Liver (tissue), 7 donors: ENCODE measurements at regions not wholly inside any gene's neighbourhood (a gene's known extent, or its start where the extent isn't known, plus 50 kb on each side); places are given as distances from the start of the nearest gene placed in this dataset.
A peak's percentile ranks its signal among the peaks of the same experiment; 100 is the strongest.

ENCODE experiments used
- DNase-seq: peaks from one replicate; pipeline ENCODE4 v3.0.0-alpha.2; 2017; ENCODE audit warnings: low spot score
- H3K27ac ChIP-seq, 2 donors: one replicate each; pipeline ENCODE4 v1.7.0; 2013; ENCODE audit warnings: inconsistent platforms in 2 of 2, low read length in 2 of 2, control low read depth in 1 of 2, low read depth in 1 of 2, mild to moderate bottlenecking in 1 of 2
- H3K27me3 ChIP-seq, 4 donors: one replicate each; pipeline versions ENCODE4 v1.6.1 to v1.7.0; 2013; ENCODE audit warnings: low read length in 3 of 4, inconsistent platforms in 1 of 4, mild to moderate bottlenecking in 1 of 4, moderate library complexity in 1 of 4; ENCODE audit not compliant: control insufficient read depth in 4 of 4, insufficient read depth in 4 of 4
- H3K36me3 ChIP-seq, 4 donors: one replicate each; pipeline versions ENCODE4 v1.6.1 to v1.7.0; 2013; ENCODE audit warnings: low read length in 3 of 4, mild to moderate bottlenecking in 3 of 4, low read depth in 1 of 4, moderate library complexity in 1 of 4; ENCODE audit not compliant: control insufficient read depth in 4 of 4, insufficient read depth in 3 of 4
- H3K4me1 ChIP-seq, 4 donors: one replicate each; pipeline versions ENCODE4 v1.6.1 to v1.7.0; 2013; ENCODE audit warnings: low read length in 3 of 4, mild to moderate bottlenecking in 3 of 4, moderate library complexity in 1 of 4; ENCODE audit not compliant: control insufficient read depth in 4 of 4, insufficient read depth in 4 of 4
- H3K4me3 ChIP-seq, 3 donors: one replicate each; pipeline versions ENCODE4 v1.6.1 to v1.7.0; 2013; ENCODE audit warnings: low read length in 3 of 3, control low read depth in 1 of 3, low read depth in 1 of 3, mild to moderate bottlenecking in 1 of 3
- H3K9ac ChIP-seq, 2 donors: one replicate each; pipeline ENCODE4 v1.7.0; 2013; ENCODE audit warnings: low read length in 2 of 2, mild to moderate bottlenecking in 2 of 2, moderate library complexity in 2 of 2, control low read depth in 1 of 2, low read depth in 1 of 2
- H3K9me3 ChIP-seq, 4 donors: one replicate each; pipeline versions ENCODE4 v1.6.1 to v1.7.0; 2013; ENCODE audit warnings: low read length in 3 of 4; ENCODE audit not compliant: control insufficient read depth in 4 of 4
- EGR1 ChIP-seq, 2 donors: IDR thresholded peaks; 2 replicates each; pipeline ENCODE4 v1.6.1; 2016 to 2018; ENCODE audit warnings: antibody characterized with exemption in 2 of 2, low read depth in 2 of 2
- FOXA1 ChIP-seq: IDR thresholded peaks from 2 replicates; pipeline ENCODE4 v1.6.1; 2016; ENCODE audit warnings: antibody characterized with exemption
- FOXA2 ChIP-seq: IDR thresholded peaks from 2 replicates; pipeline ENCODE4 v1.6.1; 2016; ENCODE audit warnings: antibody characterized with exemption
- GABPA ChIP-seq, 2 donors: IDR thresholded peaks in 1 of 2; conservative IDR thresholded peaks in 1 of 2; 2 replicates each; pipeline ENCODE4 v1.6.1; 2016; ENCODE audit warnings: antibody characterized with exemption in 2 of 2, mild to moderate bottlenecking in 1 of 2, moderate library complexity in 1 of 2
- HNF4A ChIP-seq, 2 donors: conservative IDR thresholded peaks; 2 replicates each; pipeline ENCODE4 v1.6.1; 2016; ENCODE audit warnings: antibody characterized with exemption in 2 of 2, mild to moderate bottlenecking in 2 of 2
- JUND ChIP-seq, 2 donors: IDR thresholded peaks; 2 replicates each; pipeline ENCODE4 v1.6.1; 2016; ENCODE audit warnings: antibody characterized with exemption in 2 of 2
- NR2F2 ChIP-seq: IDR thresholded peaks from 2 replicates; pipeline ENCODE4 v1.6.1; 2016; ENCODE audit warnings: antibody characterized with exemption
- RAD21 ChIP-seq, 2 donors: IDR thresholded peaks; 2 replicates each; pipeline ENCODE4 v1.6.1; 2016; ENCODE audit warnings: antibody characterized with exemption in 2 of 2, mild to moderate bottlenecking in 2 of 2
- RXRA ChIP-seq, 2 donors: IDR thresholded peaks; 2 replicates each; pipeline ENCODE4 v1.6.1; 2017 to 2018; ENCODE audit warnings: antibody characterized with exemption in 2 of 2, mild to moderate bottlenecking in 1 of 2
- SP1 ChIP-seq: IDR thresholded peaks from 2 replicates; pipeline ENCODE4 v1.6.1; 2018; ENCODE audit warnings: antibody characterized with exemption, mild to moderate bottlenecking
- TAF1 ChIP-seq: conservative IDR thresholded peaks from 2 replicates; pipeline ENCODE4 v1.6.1; 2016; ENCODE audit warnings: antibody characterized with exemption, mild to moderate bottlenecking
- YY1 ChIP-seq: IDR thresholded peaks from 2 replicates; pipeline ENCODE4 v1.6.1; 2016; ENCODE audit warnings: antibody characterized with exemption, mild to moderate bottlenecking
- WGBS: extraction: QIAGEN DNeasy Blood & Tissue Kit; methylation state at CpG from one replicate; pipeline ENCODE4 v1.1.7; 2013; 5-methylcytosine and 5-hydroxymethylcytosine counted together
- TF ChIP-seq, protein P1 (sequence below): IDR thresholded peaks from 2 replicates; pipeline ENCODE4 v1.6.1; 2016; ENCODE audit warnings: antibody characterized with exemption
- TF ChIP-seq, protein P2 (sequence below): IDR thresholded peaks from 2 replicates; pipeline ENCODE4 v1.6.1; 2016; ENCODE audit warnings: antibody characterized with exemption
- TF ChIP-seq, protein P3 (sequence below): IDR thresholded peaks from 2 replicates; pipeline ENCODE4 v1.6.1; 2016; ENCODE audit warnings: antibody characterized with exemption
- TF ChIP-seq, protein P4 (sequence below): IDR thresholded peaks from 2 replicates; pipeline ENCODE4 v1.6.1; 2016; ENCODE audit warnings: antibody characterized with exemption, mild to moderate bottlenecking
- donor health status: healthy.
- donor health status: healthy.
- donor health status: healthy.
- donor health status: healthy.

DNA sequence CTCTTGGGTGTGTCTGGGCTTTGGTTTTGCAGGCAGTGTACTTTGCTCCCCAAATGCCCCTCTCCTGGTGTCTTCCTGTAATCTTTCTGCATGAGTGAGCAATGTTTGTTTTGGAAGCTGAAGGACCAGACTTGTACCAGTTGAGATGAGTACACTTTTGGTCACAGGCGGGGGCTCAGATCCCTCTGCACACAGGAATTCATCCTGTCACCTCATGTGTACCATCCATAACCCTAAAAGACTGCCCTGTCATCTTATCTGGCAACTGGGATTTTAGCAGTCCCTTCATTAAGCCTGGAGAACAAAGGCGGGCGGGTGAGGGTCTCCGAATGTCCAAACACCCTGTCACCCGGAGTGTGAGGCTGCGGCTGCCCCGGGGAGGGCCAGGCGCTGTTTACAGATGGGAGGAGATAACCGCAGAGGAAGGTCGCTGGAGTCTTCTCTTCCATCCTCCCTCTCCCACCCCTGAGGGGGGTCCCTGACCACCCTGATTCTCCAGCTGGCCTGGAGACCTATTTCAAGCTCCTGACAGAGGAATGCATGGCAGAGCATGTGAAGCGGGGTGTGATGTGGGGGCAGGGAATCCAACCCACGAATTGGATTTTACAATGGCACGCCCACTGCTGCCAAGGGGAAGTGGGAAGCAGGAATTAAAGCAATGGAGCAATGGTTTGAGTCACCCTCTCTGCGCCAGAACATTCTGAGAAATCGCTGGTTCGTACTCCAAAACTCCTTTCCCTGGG is 158.2 kb upstream of the MYCN start (continued):
- TF ChIP-seq RAD21 (IDR thresholded peaks at IDR 0.05) (peak; percentile 27 to 44), JUND (IDR thresholded peaks at IDR 0.05) (peak in 1 of 2 donors; percentile 90), FOXA1 (peak; percentile 68), YY1 (no peak)

DNA sequence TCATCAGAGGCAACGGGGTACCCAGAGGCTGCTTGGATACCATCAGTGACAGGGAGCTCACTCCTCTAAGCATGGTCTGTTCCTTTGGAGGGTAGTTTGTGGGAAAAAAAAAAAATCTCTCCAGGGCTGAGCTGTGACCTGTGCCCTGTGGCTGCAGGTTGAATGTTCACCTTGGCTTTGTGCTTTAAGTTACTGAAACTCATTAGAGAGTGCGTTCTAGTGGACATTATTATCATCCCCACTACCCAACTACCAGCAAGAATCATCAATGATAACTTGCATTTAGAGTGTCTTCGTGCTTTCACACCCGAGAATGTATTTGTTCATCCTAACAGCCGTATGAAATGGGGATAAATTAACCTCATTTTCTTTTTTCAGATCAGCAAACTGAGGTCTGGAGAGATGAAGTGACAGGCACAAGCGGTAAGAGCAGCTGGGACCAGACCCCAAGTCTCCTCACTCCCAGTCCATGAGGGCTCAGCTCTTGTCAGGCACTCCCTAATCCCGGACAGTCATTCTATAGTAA is 157.5 kb upstream of the MYCN start:
- TF ChIP-seq JUND (IDR thresholded peaks at IDR 0.05) (no peak), RXRA (IDR thresholded peaks at IDR 0.05) (no peak), EGR1 (IDR thresholded peaks at IDR 0.05; ENCODE audit: low read depth in 2 of 2) (no peak), SP1 (no peak), HNF4A (conservative IDR thresholded peaks at IDR 0.05) (no peak), GABPA (IDR thresholded peaks at IDR 0.05 in 1 of 2, conservative IDR thresholded peaks at IDR 0.05 in 1 of 2) (no peak), FOXA2 (no peak), TAF1 (no peak), YY1 (no peak), NR2F2 (no peak), RAD21 (IDR thresholded peaks at IDR 0.05) (no peak)
- TF ChIP-seq, protein P1, sequence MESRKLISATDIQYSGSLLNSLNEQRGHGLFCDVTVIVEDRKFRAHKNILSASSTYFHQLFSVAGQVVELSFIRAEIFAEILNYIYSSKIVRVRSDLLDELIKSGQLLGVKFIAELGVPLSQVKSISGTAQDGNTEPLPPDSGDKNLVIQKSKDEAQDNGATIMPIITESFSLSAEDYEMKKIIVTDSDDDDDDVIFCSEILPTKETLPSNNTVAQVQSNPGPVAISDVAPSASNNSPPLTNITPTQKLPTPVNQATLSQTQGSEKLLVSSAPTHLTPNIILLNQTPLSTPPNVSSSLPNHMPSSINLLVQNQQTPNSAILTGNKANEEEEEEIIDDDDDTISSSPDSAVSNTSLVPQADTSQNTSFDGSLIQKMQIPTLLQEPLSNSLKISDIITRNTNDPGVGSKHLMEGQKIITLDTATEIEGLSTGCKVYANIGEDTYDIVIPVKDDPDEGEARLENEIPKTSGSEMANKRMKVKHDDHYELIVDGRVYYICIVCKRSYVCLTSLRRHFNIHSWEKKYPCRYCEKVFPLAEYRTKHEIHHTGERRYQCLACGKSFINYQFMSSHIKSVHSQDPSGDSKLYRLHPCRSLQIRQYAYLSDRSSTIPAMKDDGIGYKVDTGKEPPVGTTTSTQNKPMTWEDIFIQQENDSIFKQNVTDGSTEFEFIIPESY, result no peak
- TF ChIP-seq, protein P2, sequence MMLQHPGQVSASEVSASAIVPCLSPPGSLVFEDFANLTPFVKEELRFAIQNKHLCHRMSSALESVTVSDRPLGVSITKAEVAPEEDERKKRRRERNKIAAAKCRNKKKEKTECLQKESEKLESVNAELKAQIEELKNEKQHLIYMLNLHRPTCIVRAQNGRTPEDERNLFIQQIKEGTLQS, result no peak
- TF ChIP-seq, protein P3, sequence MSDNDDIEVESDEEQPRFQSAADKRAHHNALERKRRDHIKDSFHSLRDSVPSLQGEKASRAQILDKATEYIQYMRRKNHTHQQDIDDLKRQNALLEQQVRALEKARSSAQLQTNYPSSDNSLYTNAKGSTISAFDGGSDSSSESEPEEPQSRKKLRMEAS, result no peak
- TF ChIP-seq, protein P4, sequence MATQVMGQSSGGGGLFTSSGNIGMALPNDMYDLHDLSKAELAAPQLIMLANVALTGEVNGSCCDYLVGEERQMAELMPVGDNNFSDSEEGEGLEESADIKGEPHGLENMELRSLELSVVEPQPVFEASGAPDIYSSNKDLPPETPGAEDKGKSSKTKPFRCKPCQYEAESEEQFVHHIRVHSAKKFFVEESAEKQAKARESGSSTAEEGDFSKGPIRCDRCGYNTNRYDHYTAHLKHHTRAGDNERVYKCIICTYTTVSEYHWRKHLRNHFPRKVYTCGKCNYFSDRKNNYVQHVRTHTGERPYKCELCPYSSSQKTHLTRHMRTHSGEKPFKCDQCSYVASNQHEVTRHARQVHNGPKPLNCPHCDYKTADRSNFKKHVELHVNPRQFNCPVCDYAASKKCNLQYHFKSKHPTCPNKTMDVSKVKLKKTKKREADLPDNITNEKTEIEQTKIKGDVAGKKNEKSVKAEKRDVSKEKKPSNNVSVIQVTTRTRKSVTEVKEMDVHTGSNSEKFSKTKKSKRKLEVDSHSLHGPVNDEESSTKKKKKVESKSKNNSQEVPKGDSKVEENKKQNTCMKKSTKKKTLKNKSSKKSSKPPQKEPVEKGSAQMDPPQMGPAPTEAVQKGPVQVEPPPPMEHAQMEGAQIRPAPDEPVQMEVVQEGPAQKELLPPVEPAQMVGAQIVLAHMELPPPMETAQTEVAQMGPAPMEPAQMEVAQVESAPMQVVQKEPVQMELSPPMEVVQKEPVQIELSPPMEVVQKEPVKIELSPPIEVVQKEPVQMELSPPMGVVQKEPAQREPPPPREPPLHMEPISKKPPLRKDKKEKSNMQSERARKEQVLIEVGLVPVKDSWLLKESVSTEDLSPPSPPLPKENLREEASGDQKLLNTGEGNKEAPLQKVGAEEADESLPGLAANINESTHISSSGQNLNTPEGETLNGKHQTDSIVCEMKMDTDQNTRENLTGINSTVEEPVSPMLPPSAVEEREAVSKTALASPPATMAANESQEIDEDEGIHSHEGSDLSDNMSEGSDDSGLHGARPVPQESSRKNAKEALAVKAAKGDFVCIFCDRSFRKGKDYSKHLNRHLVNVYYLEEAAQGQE, result no peak
- no peaks in the 10 kb centered on the region for H3K9me3 ChIP-seq
- no peak for DNase-seq
- H3K4me3 ChIP-seq, result no peak overlapping the region
- H3K27ac ChIP-seq, result no peak overlapping the region
- no peaks in the 10 kb centered on the region for H3K27me3 ChIP-seq
- 89% methylated on average over 7 of the region's 7 CpGs for WGBS
- H3K9ac ChIP-seq, result no peak overlapping the region
- H3K36me3 ChIP-seq, result no peaks in the 10 kb centered on the region
- H3K4me1 ChIP-seq, result peaks cover 18 to 35% (median 26%) of the 10 kb centered on the region in 4 donors
